WTC11 (cell line): ENCODE measurements at regions not wholly inside any gene's neighbourhood (a gene's known extent, or its start where the extent isn't known, plus 50 kb on each side); places are given as distances from the start of the nearest gene placed in this dataset.

Experiments used
- ATAC-seq: fragments of 200-7000 bp; cut with Tn5 transposase; 2 replicates; pipeline ENCODE4 v1.10.0; 2021; ENCODE audit warnings: mild to moderate bottlenecking, moderate library complexity
- CTCF ChIA-PET: fragments of 300-600 bp; sonication (Branson Sonifier 250); formaldehyde crosslinking; loops from one replicate; lab custom pipeline; 2021; ENCODE audit warnings: antibody characterized with exemption; lab: Charles Lee
- POLR2A ChIA-PET: fragments of 350-600 bp; sonication (Branson Sonifier 250); formaldehyde crosslinking; loops from one replicate; lab custom pipeline; 2021; ENCODE audit warnings: antibody characterized with exemption; lab: Charles Lee
- DNase-seq: peaks from one replicate; pipeline ENCODE4 v3.0.0; 2021; ENCODE audit warnings: low spot score
- H3K27ac Mint-ChIP-seq: 2 replicates; pipeline ENCODE4 v1.8.0; 2021; ENCODE audit warnings: mixed read lengths
- H3K27me3 Mint-ChIP-seq: 2 replicates; pipeline ENCODE4 v1.8.0; 2021; ENCODE audit warnings: low read depth, mild to moderate bottlenecking, moderate library complexity, mixed read lengths
- H3K36me3 Mint-ChIP-seq: 2 replicates; pipeline ENCODE4 v1.8.0; 2021; ENCODE audit warnings: mixed read lengths
- H3K4me1 Mint-ChIP-seq: 2 replicates; pipeline ENCODE4 v1.8.0; 2022; ENCODE audit warnings: mixed read lengths
- H3K4me3 Mint-ChIP-seq: 2 replicates; pipeline ENCODE4 v1.8.0; 2021; ENCODE audit warnings: mild to moderate bottlenecking, moderate library complexity, mixed read lengths
- H3K9me3 Mint-ChIP-seq: 2 replicates; pipeline ENCODE4 v1.8.0; 2021; ENCODE audit warnings: mixed read lengths
- AR ChIP-seq: fragments of 250-450 bp; sonication (Bioruptor Pico); IDR thresholded peaks from 2 replicates; pipeline ENCODE4 v1.9.0; 2021; ENCODE audit warnings: mild to moderate bottlenecking
- ATF3 ChIP-seq: sonication (generic); formaldehyde crosslinking; conservative IDR thresholded peaks from 2 replicates; pipeline ENCODE4 v1.8.1; 2022; ENCODE audit warnings: mild to moderate bottlenecking, missing genetic modification reagents
- FOXP1 ChIP-seq: sonication (generic); formaldehyde crosslinking; IDR thresholded peaks from 2 replicates; pipeline ENCODE4 v1.8.0; 2022; ENCODE audit warnings: missing genetic modification reagents, mild to moderate bottlenecking, moderate library complexity, borderline replicate concordance
- HMGA2 ChIP-seq: fragments of 250-450 bp; sonication (Bioruptor Pico); IDR thresholded peaks from 2 replicates; pipeline ENCODE4 v1.4.0; 2021; ENCODE audit warnings: mild to moderate bottlenecking, moderate library complexity
- JUN ChIP-seq: sonication (generic); formaldehyde crosslinking; IDR thresholded peaks from 2 replicates; pipeline ENCODE4 v1.8.0; 2023; ENCODE audit warnings: mild to moderate bottlenecking, missing genetic modification reagents
- MAX ChIP-seq: sonication (generic); formaldehyde crosslinking; IDR thresholded peaks from 2 replicates; pipeline ENCODE4 v1.8.0; 2022; ENCODE audit warnings: mild to moderate bottlenecking, missing genetic modification reagents
- NFATC4 ChIP-seq: fragments of 250-450 bp; sonication (Bioruptor Pico); IDR thresholded peaks from 2 replicates; pipeline ENCODE4 v1.9.0; 2021; ENCODE audit warnings: mild to moderate bottlenecking
- NFYB ChIP-seq: sonication (generic); formaldehyde crosslinking; conservative IDR thresholded peaks from 2 replicates; pipeline ENCODE4 v1.8.0; 2022; ENCODE audit warnings: low read depth, missing genetic modification reagents
- SMAD3 ChIP-seq: sonication (generic); formaldehyde crosslinking; IDR thresholded peaks from 2 replicates; pipeline ENCODE4 v1.8.0; 2022; ENCODE audit warnings: missing genetic modification reagents, mild to moderate bottlenecking, borderline replicate concordance
- ZBTB21 ChIP-seq: sonication (generic); formaldehyde crosslinking; IDR thresholded peaks from 2 replicates; pipeline ENCODE4 v1.8.1; 2023; ENCODE audit warnings: mild to moderate bottlenecking, missing genetic modification reagents, borderline replicate concordance
- ZNF138 ChIP-seq: sonication (generic); formaldehyde crosslinking; conservative IDR thresholded peaks from 2 replicates; pipeline ENCODE4 v1.8.1; 2022; ENCODE audit warnings: mild to moderate bottlenecking, moderate library complexity, missing genetic modification reagents
- ZNF219 ChIP-seq: sonication (generic); formaldehyde crosslinking; IDR thresholded peaks from 2 replicates; pipeline ENCODE4 v1.8.0; 2023; ENCODE audit warnings: missing genetic modification reagents, mild to moderate bottlenecking, borderline replicate concordance
- ZNF396 ChIP-seq: fragments of 250-450 bp; sonication (Bioruptor Pico); IDR thresholded peaks from 2 replicates; pipeline ENCODE4 v1.8.0; 2021; ENCODE audit warnings: mild to moderate bottlenecking, moderate library complexity, borderline replicate concordance
- ZNF423 ChIP-seq: fragments of 250-450 bp; sonication (Bioruptor Pico); IDR thresholded peaks from 2 replicates; pipeline ENCODE4 v2.1.2; 2022; ENCODE audit warnings: mild to moderate bottlenecking, moderate library complexity
- ZNF671 ChIP-seq: fragments of 250-450 bp; sonication (Bioruptor Pico); IDR thresholded peaks from 2 replicates; pipeline ENCODE4 v1.8.0; 2021; ENCODE audit warnings: mild to moderate bottlenecking
- TF ChIP-seq, protein P1 (sequence below): sonication (generic); formaldehyde crosslinking; IDR thresholded peaks from 2 replicates; pipeline ENCODE4 v1.8.1; 2023; ENCODE audit warnings: mild to moderate bottlenecking, missing genetic modification reagents, moderate library complexity
- TF ChIP-seq, protein P2 (sequence below): sonication (generic); formaldehyde crosslinking; IDR thresholded peaks from 2 replicates; pipeline ENCODE4 v1.8.1; 2022; ENCODE audit warnings: mild to moderate bottlenecking, missing genetic modification reagents, moderate library complexity, borderline replicate concordance
- TF ChIP-seq, protein P3 (sequence below): sonication (generic); formaldehyde crosslinking; IDR thresholded peaks from 2 replicates; pipeline ENCODE4 v1.8.0; 2023; ENCODE audit warnings: missing genetic modification reagents

GRCh38 chr10:43869669-43870322, 221.1 kb upstream of the ZNF32 start:
- TF ChIP-seq AR (CRISPR knock-in tag): no peak
- no peak for TF ChIP-seq NFYB (CRISPR knock-in tag)
- ChIA-PET CTCF (no interaction called here), POLR2A (no interaction called here)
- H3K27ac Mint-ChIP-seq: no peak overlapping the region; the same call in 1 of the 2 replicates
- H3K4me3 Mint-ChIP-seq: no peak overlapping the region
- H3K4me1 Mint-ChIP-seq: 0 out of 2 replicates have a peak, but pooled peaks cover 3% of the 10 kb centered on the region
- H3K9me3 Mint-ChIP-seq: no peaks in the 10 kb centered on the region
- ATAC-seq (no peak), DNase-seq (no peak)
- H3K36me3 Mint-ChIP-seq: no peaks in the 10 kb centered on the region
- no peaks in the 10 kb centered on the region for H3K27me3 Mint-ChIP-seq

DNA sequence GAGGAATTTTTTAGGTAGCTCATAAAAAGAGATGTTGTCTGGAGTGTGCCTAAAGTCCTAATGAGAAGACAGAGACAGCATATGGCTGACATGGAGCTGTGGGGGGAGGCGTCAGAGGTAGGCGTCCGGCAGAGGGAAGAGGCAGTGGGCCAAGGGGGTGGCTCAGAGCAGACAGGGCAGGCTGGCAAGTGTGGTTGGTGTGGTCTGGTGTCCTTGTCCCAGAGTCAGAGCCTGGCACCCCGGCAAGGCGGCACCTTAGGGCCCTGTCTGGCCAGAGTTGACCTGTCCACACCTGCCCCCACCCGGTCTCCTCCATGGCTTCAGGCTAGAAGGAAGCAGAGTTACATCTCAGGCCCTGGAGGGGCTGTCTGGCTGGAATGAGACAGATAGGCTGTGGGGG, 220.3 kb upstream of the ZNF32 start:
- H3K4me1 Mint-ChIP-seq: 0 out of 2 replicates have a peak, but pooled peaks cover 3% of the 10 kb centered on the region
- H3K36me3 Mint-ChIP-seq: no peaks in the 10 kb centered on the region
- CTCF ChIA-PET: interaction anchor here (0.6 kb wide), 1 partner anchor 69 kb away, joined by 3 read pairs; no protein-coding TSS in a partner anchor
- TF ChIP-seq, protein P1, sequence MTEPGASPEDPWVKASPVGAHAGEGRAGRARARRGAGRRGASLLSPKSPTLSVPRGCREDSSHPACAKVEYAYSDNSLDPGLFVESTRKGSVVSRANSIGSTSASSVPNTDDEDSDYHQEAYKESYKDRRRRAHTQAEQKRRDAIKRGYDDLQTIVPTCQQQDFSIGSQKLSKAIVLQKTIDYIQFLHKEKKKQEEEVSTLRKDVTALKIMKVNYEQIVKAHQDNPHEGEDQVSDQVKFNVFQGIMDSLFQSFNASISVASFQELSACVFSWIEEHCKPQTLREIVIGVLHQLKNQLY (CRISPR knock-in tag): no peak
- TF ChIP-seq ZNF423 (CRISPR knock-in tag) (no peak), NFYB (CRISPR knock-in tag) (no peak), ZNF219 (no peak), ZNF671 (CRISPR knock-in tag) (no peak), NFATC4 (no peak), HMGA2 (no peak), ATF3 (CRISPR knock-in tag) (no peak), ZBTB21 (CRISPR knock-in tag) (no peak), SMAD3 (CRISPR knock-in tag) (no peak), ZNF396 (CRISPR knock-in tag) (no peak), ZNF138 (CRISPR knock-in tag) (no peak), JUN (CRISPR knock-in tag) (no peak), FOXP1 (CRISPR knock-in tag) (no peak), MAX (CRISPR knock-in tag) (no peak), AR (CRISPR knock-in tag) (no peak)
- TF ChIP-seq, protein P2, sequence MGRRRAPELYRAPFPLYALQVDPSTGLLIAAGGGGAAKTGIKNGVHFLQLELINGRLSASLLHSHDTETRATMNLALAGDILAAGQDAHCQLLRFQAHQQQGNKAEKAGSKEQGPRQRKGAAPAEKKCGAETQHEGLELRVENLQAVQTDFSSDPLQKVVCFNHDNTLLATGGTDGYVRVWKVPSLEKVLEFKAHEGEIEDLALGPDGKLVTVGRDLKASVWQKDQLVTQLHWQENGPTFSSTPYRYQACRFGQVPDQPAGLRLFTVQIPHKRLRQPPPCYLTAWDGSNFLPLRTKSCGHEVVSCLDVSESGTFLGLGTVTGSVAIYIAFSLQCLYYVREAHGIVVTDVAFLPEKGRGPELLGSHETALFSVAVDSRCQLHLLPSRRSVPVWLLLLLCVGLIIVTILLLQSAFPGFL (CRISPR knock-in tag): no peak
- TF ChIP-seq, protein P3, sequence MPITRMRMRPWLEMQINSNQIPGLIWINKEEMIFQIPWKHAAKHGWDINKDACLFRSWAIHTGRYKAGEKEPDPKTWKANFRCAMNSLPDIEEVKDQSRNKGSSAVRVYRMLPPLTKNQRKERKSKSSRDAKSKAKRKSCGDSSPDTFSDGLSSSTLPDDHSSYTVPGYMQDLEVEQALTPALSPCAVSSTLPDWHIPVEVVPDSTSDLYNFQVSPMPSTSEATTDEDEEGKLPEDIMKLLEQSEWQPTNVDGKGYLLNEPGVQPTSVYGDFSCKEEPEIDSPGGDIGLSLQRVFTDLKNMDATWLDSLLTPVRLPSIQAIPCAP (CRISPR knock-in tag): no peak
- no peak for DNase-seq
- no peak overlapping the region for H3K27ac Mint-ChIP-seq
- no peak overlapping the region for H3K4me3 Mint-ChIP-seq
- POLR2A ChIA-PET: no interaction called here
- no peaks in the 10 kb centered on the region for H3K9me3 Mint-ChIP-seq
- ATAC-seq: no peak
- no peaks in the 10 kb centered on the region for H3K27me3 Mint-ChIP-seq
